IMR-90 (cell line): ENCODE measurements at regions not wholly inside any gene's neighbourhood (a gene's known extent, or its start where the extent isn't known, plus 50 kb on each side); places are given as distances from the start of the nearest gene placed in this dataset.

Experiments used
- CEBPB ChIP-seq: IDR thresholded peaks from 2 replicates; pipeline ENCODE4 v1.6.1; 2012; ENCODE audit warnings: low read depth, low read length, improper control_type of control experiment
- CTCF ChIP-seq: conservative IDR thresholded peaks from 2 replicates; pipeline ENCODE4 v1.5.1; 2012; ENCODE audit warnings: mild to moderate bottlenecking, low read depth, low read length, improper control_type of control experiment
- ELK1 ChIP-seq: fragments of 150-350 bp; IDR thresholded peaks from 2 replicates; pipeline ENCODE4 v1.6.1; 2016; ENCODE audit warnings: low read depth, mild to moderate bottlenecking, low read length, moderate library complexity, borderline replicate concordance
- MAFK ChIP-seq: IDR thresholded peaks from 2 replicates; pipeline ENCODE4 v1.6.1; 2012; ENCODE audit warnings: low read depth, low read length, improper control_type of control experiment
- MAZ ChIP-seq: IDR thresholded peaks from 2 replicates; pipeline ENCODE4 v1.6.1; 2012; ENCODE audit warnings: low read depth, mild to moderate bottlenecking, low read length, improper control_type of control experiment, moderate library complexity, borderline replicate concordance
- POLR2A ChIP-seq: IDR thresholded peaks from 2 replicates; pipeline ENCODE4 v1.6.1; 2012; ENCODE audit warnings: mild to moderate bottlenecking, low read depth, low read length
- RCOR1 ChIP-seq: IDR thresholded peaks from 2 replicates; pipeline ENCODE4 v1.6.1; 2012; ENCODE audit warnings: mild to moderate bottlenecking, low read length, improper control_type of control experiment; ENCODE audit not compliant: insufficient replicate concordance
- RFX5 ChIP-seq: IDR thresholded peaks from 2 replicates; pipeline ENCODE4 v1.8.0; 2012; ENCODE audit warnings: low read depth, mild to moderate bottlenecking, low read length, moderate library complexity
- SMC3 ChIP-seq: fragments of 150-350 bp; IDR thresholded peaks from 2 replicates; pipeline ENCODE4 v1.6.1; 2016; ENCODE audit warnings: low read depth, mild to moderate bottlenecking, antibody characterized with exemption, low read length, moderate library complexity
- USF2 ChIP-seq: fragments of 150-350 bp; IDR thresholded peaks from 2 replicates; pipeline ENCODE4 v1.6.1; 2017; ENCODE audit warnings: mild to moderate bottlenecking, antibody characterized with exemption, low read length, low read depth

- TF ChIP-seq CTCF: no peak
- no peak for TF ChIP-seq POLR2A
- TF ChIP-seq USF2: no peak
- TF ChIP-seq RFX5: no peak
- TF ChIP-seq MAZ: no peak
- no peak for TF ChIP-seq MAFK
- no peak for TF ChIP-seq CEBPB
- TF ChIP-seq ELK1: no peak
- no peak for TF ChIP-seq SMC3
- TF ChIP-seq RCOR1: no peak
Observed at GRCh38 chr18:13999231-13999630, 83.9 kb upstream of the MC2R start.
